DOHH2 (cell line): ENCODE measurements at regions not wholly inside any gene's neighbourhood (a gene's known extent, or its start where the extent isn't known, plus 50 kb on each side); places are given as distances from the start of the nearest gene placed in this dataset.

Experiments
- H3F3A ChIP-seq: fragments of 200-600 bp; sonication (generic), shearing (Covaris generic); 2 replicates; pipeline ENCODE4 v1.6.0; 2016; ENCODE audit warnings: antibody characterized with exemption, mild to moderate bottlenecking; ENCODE audit not compliant: control insufficient read depth, insufficient read depth
- H3K27ac ChIP-seq: fragments of 200-600 bp; sonication (generic); 2 replicates; pipeline ENCODE4 v1.5.1; 2014; ENCODE audit warnings: low read depth, mild to moderate bottlenecking, low read length, moderate library complexity
- H3K27me3 ChIP-seq: fragments of 200-600 bp; sonication (generic); 2 replicates; pipeline ENCODE4 v1.6.1; 2014; ENCODE audit warnings: mild to moderate bottlenecking, low read length, mixed read lengths; ENCODE audit not compliant: control insufficient read depth
- H3K36me3 ChIP-seq: fragments of 200-600 bp; sonication (generic); 2 replicates; pipeline ENCODE4 v1.6.1; 2014; ENCODE audit warnings: mild to moderate bottlenecking, low read length, moderate library complexity, mixed read lengths; ENCODE audit not compliant: control insufficient read depth
- H3K4me1 ChIP-seq: fragments of 200-600 bp; sonication (generic); 2 replicates; pipeline ENCODE4 v1.6.1; 2014; ENCODE audit warnings: mild to moderate bottlenecking, low read length, mixed read lengths; ENCODE audit not compliant: control insufficient read depth
- H3K4me2 ChIP-seq: fragments of 200-600 bp; sonication (generic); 2 replicates; pipeline ENCODE4 v1.6.0; 2014; ENCODE audit warnings: mild to moderate bottlenecking, low read length, moderate library complexity
- H3K4me3 ChIP-seq: fragments of 200-600 bp; sonication (generic); 2 replicates; pipeline ENCODE4 v1.5.1; 2014; ENCODE audit warnings: mild to moderate bottlenecking, low read length, mixed read lengths
- H3K79me2 ChIP-seq: fragments of 200-600 bp; sonication (generic); 2 replicates; pipeline ENCODE4 v1.6.1; 2014; ENCODE audit warnings: mild to moderate bottlenecking, low read length, mixed read lengths; ENCODE audit not compliant: control insufficient read depth
- H3K9me2 ChIP-seq: fragments of 200-600 bp; sonication (generic); replicated peaks from 2 replicates; pipeline ENCODE4 v1.6.1; 2014; ENCODE audit warnings: mild to moderate bottlenecking, low read length, mixed read lengths; ENCODE audit not compliant: control insufficient read depth
- H3K9me3 ChIP-seq: fragments of 200-600 bp; sonication (generic); 2 replicates; pipeline ENCODE4 v1.6.1; 2014; ENCODE audit warnings: antibody characterized with exemption, low read length, mixed read lengths; ENCODE audit not compliant: control insufficient read depth, insufficient read depth
- H4K20me1 ChIP-seq: fragments of 200-600 bp; sonication (generic); 2 replicates; pipeline ENCODE4 v1.6.0; 2014; ENCODE audit warnings: low read depth, mild to moderate bottlenecking, antibody characterized with exemption, low read length, moderate library complexity; ENCODE audit not compliant: control insufficient read depth, insufficient read depth
- CTCF ChIP-seq: fragments of 200-600 bp; sonication (generic); IDR thresholded peaks from one replicate; pipeline ENCODE4 v1.5.1; 2014; ENCODE audit warnings: antibody characterized with exemption, mild to moderate bottlenecking, low read depth, low read length; ENCODE audit not compliant: poor library complexity, severe bottlenecking
- EZH2phosphoT487 ChIP-seq: fragments of 200-600 bp; sonication (generic); IDR thresholded peaks from 2 replicates; pipeline ENCODE4 v1.6.1; 2017; ENCODE audit warnings: borderline replicate concordance, mild to moderate bottlenecking, antibody characterized with exemption, low read length, moderate library complexity, mixed read lengths

DNA sequence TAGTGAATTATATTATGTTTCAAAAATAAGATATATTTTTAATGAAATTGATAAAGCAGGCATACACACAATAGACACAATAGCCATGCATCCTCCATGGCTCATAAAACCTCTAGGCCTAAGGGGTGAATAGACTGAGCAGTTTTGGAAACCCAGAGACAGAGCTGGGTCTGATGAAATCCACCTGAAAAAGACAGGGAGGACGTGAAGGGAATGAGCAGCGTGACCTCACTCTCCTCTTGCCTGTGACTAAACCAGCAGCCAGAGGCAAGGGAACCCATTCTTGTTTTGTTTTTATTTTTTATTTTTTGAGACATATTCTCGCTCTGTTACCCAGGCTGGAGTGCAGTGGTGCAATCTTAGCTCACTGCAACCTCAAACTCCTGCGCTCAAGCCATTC lies 424.4 kb upstream of the FAM241A start:
- Histone ChIP-seq H3K4me3 (no peak overlapping the region), H3K4me1 (no peaks in the 10 kb centered on the region), H3K36me3 (no peaks in the 10 kb centered on the region), H3K9me2 (no peaks in the 10 kb centered on the region), H3K79me2 (no peaks in the 10 kb centered on the region), H3K9me3 (no peaks in the 10 kb centered on the region), H3F3A (no peaks in the 10 kb centered on the region), H3K27me3 (0 out of 2 replicates have a peak, but pooled peaks cover 2% of the 10 kb centered on the region), H4K20me1 (no peaks in the 10 kb centered on the region), H3K4me2 (no peak overlapping the region), H3K27ac (no peak overlapping the region)
- TF ChIP-seq CTCF (no peak), EZH2phosphoT487 (no peak)

DNA sequence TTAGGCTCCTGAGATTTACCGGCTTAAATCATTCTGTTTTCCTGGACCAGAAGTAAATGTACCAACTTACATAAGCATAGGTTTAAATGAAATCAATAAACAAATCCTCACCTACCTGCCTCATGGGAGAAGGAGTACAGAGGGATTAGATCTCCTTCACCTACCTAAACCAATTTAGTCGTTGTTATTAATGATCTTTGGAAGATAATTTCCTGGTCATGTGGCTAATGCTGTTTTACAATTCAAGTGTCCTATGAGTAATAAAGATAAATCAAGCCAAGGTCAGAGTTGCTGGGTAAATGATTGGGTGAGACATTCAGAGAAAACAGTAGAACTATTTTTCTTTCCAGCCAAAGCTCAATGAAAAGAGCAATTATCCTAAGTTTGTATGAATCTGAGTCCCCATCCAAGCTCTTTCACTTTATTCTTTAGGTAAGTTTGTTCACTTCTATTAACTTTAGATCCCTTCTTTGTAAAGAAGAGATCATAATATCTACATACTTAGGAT lies 423.0 kb upstream of the FAM241A start:
- H3K36me3 ChIP-seq: no peaks in the 10 kb centered on the region
- H4K20me1 ChIP-seq: no peaks in the 10 kb centered on the region
- no peaks in the 10 kb centered on the region for H3K9me2 ChIP-seq
- no peak overlapping the region for H3K4me3 ChIP-seq
- no peak overlapping the region for H3K4me2 ChIP-seq
- no peaks in the 10 kb centered on the region for H3K27me3 ChIP-seq
- TF ChIP-seq CTCF (no peak), EZH2phosphoT487 (no peak)
- H3K79me2 ChIP-seq: no peaks in the 10 kb centered on the region
- no peaks in the 10 kb centered on the region for H3K9me3 ChIP-seq
- no peak overlapping the region for H3K27ac ChIP-seq
- H3K4me1 ChIP-seq: no peaks in the 10 kb centered on the region
- no peaks in the 10 kb centered on the region for H3F3A ChIP-seq

- Histone ChIP-seq H3K27me3 (no peaks in the 10 kb centered on the region), H3F3A (no peaks in the 10 kb centered on the region), H3K9me3 (no peaks in the 10 kb centered on the region), H3K9me2 (no peaks in the 10 kb centered on the region), H3K4me2 (no peak overlapping the region), H3K4me3 (no peak overlapping the region), H3K79me2 (no peaks in the 10 kb centered on the region), H3K27ac (no peak overlapping the region), H3K36me3 (no peaks in the 10 kb centered on the region), H3K4me1 (no peaks in the 10 kb centered on the region), H4K20me1 (no peaks in the 10 kb centered on the region)
- TF ChIP-seq EZH2phosphoT487 (no peak), CTCF (no peak)
Observed at GRCh38 chr4:111736516-111736915, 408.7 kb upstream of the FAM241A start.

GRCh38 chr4:111744847-111745246 lies 400.4 kb upstream of the FAM241A start:
- no peaks in the 10 kb centered on the region for H3K4me1 ChIP-seq

More at GRCh38 chr4:111744847-111745246, 400.4 kb upstream of the FAM241A start:
- 0 out of 2 replicates have a peak, but pooled peaks cover 3% of the 10 kb centered on the region for H3K27me3 ChIP-seq
- no peak overlapping the region for H3K27ac ChIP-seq
- H3K79me2 ChIP-seq: no peaks in the 10 kb centered on the region
- no peaks in the 10 kb centered on the region for H4K20me1 ChIP-seq
- no peaks in the 10 kb centered on the region for H3K9me2 ChIP-seq
- no peaks in the 10 kb centered on the region for H3F3A ChIP-seq
- H3K4me3 ChIP-seq: no peak overlapping the region
- no peaks in the 10 kb centered on the region for H3K9me3 ChIP-seq
- no peak overlapping the region for H3K4me2 ChIP-seq
- H3K36me3 ChIP-seq: no peaks in the 10 kb centered on the region
- no peak for TF ChIP-seq CTCF
- no peak for TF ChIP-seq EZH2phosphoT487
